Hippocampal formation (tissue), 2 donors: ENCODE measurements at regions not wholly inside any gene's neighbourhood (a gene's known extent, or its start where the extent isn't known, plus 50 kb on each side); places are given as distances from the start of the nearest gene placed in this dataset.

ENCODE experiments used
- DNase-seq, 2 donors: peaks; one replicate each; lab custom pipeline; 2025; lab: John Stamatoyannopoulos, UW

DNA sequence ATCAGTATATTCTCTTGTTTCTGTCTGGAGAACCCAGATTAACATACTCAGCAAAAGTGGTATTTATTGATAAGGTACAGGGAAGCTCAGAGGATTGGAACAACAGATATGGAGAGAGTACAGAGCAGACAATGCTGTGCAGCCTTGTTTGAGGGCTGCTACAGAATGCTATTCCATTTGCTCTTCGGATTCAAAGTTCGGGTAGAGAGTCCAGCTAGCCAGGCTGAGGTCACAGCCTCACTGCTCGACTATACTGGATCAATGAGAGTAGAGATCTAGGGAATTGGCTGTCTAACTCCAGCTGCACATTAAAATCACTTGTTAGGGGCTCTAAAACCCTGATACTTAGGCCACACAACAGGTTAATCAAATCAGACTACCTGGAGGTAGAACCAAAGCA lies 200.1 kb upstream of the BTBD3 start:
- no peak for DNase-seq

DNA sequence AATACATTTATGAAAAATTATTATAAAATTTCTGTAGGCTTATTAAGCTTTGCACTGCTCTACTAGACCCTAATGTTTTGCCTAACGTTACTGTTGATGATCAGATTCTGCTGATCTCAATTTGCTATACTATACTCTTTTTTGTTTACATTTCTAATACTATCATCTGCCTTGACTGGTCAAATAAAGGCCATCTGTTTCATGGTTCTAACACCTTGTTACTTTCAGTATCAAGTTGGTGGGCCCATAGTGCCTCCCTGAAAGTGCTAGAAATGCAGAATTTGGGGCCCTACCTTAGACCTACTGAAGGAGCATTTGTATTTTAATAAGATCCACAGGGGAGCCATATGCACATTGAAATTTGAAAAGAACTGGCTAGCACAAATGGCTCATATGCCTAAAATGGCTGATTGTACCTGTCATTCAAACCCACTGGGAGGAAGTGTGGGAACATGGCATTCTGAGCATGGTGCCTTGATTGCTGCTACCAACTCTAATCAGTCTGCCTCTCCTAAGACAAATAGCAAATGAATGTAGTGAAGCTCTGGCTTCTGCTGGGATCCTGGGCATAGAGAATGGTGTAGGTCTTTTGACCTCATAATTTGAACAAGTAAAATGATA lies 199.1 kb upstream of the BTBD3 start:
- no peak for DNase-seq

DNA sequence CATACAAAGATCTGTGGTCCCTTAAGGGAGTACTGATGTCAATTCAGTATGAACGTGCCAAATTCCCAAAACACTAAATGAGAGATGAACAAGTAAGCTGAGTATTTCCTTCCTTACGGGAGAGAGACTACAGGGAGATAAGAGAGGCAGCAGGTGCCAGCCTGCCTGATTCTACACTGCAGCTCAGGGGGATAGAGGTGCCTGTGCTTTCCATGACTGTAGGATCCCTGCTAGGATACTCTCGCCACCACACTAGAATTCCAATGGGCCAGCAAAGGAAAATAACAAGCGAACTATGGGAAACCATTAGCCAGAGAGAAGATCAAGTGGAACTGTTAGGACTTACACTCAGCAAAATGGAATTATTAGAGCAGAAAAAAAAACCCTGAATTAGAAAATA lies 198.5 kb upstream of the BTBD3 start:
- DNase-seq = no peak

DNA sequence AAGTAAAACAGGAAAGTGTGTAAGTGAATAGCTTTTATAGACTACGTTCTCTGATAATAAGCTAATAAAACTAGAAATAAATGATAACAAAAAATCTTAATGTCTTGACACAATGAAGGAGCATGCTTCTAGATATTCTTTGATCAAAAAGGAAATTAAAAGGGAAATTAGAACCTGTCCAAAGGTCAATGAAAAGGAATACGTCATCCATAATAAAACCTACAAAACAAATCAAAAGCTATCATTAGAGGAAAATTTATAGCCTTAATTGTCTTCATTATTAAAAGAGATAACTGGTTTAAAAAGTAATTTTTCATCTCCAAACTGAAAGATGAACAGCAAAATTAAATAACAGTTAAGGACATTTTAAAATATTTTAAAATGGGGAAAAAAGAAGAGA lies 196.3 kb upstream of the BTBD3 start:
- DNase-seq = no peak

DNA sequence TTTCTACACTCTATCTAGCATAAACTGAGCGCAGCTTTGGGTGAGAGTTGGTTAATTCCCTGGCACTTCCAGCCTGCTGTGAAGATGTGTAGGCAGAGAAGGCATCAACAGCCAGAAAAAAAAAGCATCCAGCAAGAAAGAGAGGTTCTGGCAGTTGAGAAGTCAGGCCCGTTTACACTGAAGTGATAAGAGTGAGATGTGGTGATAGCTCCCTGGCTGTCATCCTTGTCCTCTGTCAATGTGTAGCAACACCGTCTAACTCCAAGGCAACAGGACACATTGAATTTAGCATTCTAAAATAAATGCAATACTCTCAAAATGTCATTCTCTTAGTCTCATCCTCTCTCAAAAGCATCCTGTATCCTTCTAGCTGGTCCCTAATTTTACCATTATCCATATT lies 193.6 kb upstream of the BTBD3 start:
- no peak for DNase-seq

DNA sequence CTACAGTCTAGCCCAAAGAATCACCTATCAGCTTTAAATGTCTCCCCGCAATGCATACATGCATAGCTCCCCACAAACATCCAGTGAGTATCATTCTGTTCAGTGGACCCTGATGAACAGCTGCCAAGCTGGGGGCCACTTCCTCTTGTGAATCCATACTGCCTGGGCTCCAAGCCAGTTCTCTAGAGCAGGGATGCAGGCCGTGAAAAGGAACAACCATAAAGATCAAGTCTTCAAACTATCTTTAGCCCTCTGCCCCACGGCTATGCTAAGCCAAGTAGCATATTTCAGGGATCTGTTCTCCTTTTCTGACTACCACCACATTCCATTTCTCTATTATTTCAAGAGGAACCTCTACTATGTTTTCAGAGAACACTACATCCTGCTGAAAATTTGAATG lies 191.7 kb upstream of the BTBD3 start:
- DNase-seq = no peak

DNA sequence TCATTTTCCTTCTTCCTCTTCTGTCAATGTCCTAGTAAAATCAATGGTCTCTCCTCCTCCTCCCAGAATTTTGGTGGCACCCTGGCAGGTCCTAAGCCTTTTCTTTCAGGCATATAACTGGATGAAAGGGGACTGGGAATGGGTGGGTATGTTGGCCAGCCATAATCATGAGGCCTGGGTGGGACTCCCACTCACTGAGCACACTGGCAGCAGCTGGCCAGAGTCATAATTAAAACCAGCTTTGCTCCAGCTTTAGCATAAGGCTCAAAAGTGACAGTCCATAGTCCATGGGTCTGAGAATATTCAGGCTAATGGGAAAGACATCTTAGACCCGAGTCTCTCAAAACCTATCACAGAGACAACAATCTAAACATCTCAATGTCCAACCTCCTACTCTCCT lies 190.0 kb upstream of the BTBD3 start:
- DNase-seq = no peak

DNA sequence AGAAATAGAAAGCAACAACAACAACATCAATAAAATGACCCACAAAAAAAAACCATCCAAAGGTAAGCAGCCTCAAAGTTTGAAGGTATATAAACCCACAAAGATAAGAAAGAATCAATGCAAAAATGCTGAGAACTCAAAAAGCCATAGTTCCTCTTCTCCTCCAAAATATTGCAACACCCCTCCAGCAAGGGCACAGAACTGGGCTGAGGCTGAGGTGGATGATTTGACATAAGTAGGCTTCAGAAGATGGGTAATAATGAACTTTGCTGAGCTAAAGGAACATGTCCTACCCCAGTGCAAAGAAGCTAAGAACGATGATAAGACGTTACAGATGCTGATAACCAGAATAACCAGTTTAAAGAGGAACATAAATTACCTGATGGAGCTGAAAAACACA lies 188.8 kb upstream of the BTBD3 start:
- no peak for DNase-seq

DNA sequence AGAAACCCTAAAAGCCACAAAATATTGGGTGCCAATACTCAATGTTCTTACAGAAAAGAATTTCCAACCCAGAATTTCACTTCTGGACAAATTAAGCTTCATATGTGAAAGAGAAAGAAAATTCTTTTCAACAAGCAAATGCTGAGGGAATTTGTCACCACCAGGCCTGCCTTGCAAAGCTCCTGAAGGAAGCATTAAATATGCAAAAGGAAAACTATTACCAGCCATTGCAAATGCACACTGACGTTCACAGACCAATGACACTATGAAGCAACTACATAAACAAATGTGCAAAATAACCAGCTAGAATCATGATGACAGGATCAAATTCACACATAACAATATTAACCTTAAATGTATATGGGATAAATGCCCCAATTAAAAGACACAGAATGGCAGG lies 187.9 kb upstream of the BTBD3 start:
- DNase-seq = no peak

DNA sequence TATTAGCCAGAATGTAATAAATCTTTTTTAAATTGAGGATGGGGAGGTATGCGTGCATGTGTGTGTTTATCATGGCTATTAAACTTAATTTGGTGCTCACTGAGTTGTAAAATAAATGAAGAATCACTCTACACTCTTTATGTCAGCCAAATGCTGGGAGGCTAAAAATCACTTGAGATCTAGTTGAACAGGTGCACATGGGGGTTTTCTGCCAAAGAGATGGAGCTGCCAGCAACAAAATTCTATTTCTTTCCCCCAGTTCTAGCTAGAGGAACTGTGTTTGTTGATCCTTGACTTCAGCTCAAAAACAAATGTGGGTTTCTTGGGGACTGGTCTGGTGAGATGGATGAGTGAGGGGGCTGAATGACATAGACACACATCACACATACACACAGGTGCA lies 183.3 kb upstream of the BTBD3 start:
- no peak for DNase-seq

DNA sequence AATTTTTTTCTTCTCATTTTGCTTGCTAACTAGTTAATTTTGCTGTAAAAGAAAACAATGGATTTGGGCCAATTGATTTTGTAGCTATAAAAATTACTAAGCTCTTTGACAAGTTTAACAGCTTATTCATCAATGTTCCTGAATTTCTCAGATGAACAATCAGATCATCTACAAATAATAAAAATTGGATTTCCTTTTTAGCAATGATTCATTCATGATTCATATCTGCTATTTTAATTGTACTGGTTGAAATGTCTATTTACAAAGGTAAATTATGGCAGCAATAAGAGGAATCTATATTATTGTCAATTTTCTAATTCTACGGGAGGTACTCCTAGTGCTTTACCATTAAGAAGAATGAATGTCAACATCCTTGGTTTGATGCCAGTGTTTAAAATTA lies 178.8 kb upstream of the BTBD3 start:
- DNase-seq = no peak

DNA sequence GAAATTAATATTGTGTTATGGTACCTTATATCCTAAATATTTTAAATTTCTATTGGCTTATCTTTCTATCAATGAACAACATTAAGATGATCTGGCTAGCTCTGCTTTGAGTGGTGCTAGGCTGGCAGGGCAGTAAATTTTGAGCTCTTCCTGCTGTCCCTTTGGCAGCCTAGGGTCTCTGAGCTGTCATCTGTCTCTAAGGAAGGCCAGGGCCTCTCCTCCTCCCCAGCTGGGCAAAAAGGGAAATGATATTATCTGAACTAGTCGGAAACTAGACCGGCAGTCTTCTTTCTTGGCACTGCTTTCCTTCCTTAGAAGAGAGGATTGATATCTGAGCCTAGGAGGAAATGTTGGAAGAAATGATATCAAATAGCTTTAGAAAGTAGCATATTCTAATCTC lies 176.7 kb upstream of the BTBD3 start:
- DNase-seq = no peak

DNA sequence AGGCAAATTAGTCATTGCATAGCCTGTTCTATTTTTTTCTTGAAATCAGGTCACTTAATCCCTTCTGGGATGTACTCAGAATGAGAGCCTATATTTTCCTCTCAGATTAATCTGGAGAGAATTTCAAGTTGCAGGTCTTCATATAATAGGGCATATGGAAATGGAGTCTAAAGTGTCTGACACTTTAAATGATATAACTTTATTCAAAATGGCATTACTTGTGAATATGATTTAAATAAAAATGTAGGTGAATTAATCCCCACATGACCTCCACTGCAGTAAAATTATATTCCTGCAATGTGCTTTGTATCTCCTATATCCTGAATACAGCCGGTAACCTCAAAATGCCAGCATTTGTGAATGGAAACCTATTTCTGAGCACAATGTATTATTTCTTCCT lies 172.5 kb upstream of the BTBD3 start:
- no peak for DNase-seq

DNA sequence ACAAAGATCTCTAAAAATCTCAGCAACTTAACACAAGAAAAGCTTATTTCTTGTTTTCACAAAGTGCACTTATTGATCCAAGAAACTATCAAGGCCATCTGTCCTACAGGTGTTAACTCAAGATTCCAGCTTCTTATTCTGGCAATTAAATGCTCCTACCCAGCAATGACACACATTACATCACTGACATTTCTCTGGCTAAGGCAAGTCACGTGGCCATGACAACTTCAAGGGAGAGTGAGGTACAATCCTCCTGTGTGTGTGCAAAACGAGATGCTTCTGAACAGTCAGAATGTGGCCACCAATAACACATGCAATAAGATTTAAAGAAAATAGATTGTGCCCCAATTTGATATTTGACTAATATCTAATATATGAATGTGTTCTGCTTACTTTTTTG lies 169.3 kb upstream of the BTBD3 start:
- no peak for DNase-seq

DNA sequence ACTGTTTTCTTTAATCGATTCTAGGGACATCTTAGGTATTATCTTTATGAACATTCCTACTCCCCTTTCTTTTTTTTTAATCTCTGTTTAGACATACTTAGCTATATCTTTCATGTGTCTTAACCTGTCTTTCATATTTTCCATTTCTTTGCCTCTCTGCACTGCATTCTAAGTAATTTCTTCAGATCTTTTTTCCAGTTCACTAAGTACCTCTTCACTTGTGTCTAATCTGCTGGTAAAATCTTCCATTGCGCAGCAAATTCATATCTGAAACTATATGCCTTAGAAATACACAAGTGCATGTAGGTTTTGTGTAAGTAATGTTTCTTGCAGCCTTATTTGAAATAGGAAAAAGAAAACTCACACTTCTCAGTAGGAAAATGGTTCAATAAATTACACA lies 165.4 kb upstream of the BTBD3 start:
- DNase-seq = no peak

DNA sequence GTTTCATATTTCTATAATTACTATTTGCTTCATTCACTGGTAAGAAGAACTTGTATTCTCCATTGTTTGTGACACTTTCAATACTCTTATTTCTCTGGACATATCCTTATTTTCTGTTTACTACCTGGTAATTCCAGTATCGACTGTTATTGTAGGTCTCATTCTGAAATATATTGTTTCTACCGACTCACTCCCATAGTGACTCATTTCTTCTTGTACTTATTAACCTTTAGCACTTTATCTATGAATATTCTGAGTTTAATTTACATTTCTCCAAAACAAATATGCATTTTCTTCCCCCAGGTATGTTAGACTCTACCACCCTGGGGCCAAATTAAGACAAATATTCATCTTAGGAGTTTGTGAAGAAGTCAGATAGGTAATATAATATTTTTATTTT lies 164.5 kb upstream of the BTBD3 start:
- DNase-seq = no peak

DNA sequence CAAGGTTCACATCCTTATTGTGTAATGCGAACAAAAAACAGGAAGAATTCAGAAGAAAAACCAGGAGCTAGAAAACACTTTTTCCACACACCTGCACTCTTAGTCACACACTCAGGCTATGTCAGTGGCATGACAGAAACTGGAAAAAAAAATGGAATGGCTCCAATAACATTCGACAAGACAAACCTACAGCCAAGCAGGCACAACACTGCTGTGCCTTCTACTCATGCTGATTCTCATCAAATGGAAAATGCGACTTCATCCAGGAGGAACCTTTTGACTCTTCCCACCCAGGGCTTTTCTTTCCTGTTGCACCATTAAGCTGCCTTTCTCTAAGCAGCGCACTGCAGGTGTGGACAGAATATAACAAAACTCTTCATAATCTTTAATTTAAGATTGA lies 163.2 kb upstream of the BTBD3 start:
- DNase-seq = no peak

DNA sequence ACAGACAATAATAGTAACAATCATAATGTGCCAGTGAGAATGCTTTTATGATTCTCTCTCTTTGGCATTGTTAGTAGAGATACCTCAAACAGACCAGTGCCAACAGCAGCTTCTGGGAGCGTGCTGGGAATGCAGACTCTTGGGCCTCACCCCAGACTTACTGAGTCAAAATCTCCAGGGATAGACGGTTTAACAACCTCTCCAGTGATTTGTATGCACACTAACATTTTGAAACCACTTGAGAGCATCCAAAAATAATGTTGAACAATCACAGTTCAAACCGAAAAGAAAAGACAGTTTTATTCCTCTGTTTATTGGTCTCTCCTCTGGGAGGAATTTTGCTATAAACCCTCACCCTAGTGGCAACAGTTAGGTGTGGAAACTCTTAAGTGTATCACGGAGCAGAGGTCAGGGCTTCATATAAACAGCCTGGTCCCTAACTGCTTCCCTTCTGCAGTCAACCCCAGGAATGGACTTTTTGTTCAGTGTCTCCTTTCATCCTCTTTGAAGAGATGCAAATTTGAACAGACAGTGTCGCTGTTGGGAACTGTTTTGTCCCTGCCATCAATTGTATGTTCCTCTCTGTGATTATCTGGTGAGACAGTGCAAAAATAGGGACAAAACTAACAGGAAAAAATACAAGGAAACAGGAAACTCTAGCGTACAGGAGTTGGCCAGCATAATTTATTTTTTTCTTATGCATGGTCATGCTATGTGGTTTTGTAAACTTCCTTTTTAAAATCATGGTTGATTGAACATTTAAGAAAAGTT lies 162.4 kb upstream of the BTBD3 start:
- DNase-seq = peak in 1 of 2 donors; percentile 81

DNA sequence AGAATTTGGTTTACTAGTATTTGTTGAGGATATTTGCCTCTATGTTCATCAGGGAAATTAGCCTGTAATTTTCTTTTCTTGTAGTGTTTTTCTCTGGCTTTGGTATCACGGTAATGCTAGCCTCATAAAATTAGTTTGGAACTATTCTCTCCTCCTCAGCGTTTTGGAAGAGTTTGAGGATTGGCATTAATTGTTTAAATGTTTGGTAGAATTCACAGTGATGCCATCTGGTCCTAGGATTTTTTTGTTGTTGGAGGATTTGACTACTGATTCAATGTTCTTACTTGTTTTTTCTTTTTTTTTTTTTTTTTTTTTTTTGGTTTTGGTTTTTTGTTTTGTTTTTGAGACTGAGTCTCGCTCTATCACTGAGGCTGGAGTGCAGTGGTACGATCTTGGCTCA lies 156.2 kb upstream of the BTBD3 start:
- DNase-seq = no peak

DNA sequence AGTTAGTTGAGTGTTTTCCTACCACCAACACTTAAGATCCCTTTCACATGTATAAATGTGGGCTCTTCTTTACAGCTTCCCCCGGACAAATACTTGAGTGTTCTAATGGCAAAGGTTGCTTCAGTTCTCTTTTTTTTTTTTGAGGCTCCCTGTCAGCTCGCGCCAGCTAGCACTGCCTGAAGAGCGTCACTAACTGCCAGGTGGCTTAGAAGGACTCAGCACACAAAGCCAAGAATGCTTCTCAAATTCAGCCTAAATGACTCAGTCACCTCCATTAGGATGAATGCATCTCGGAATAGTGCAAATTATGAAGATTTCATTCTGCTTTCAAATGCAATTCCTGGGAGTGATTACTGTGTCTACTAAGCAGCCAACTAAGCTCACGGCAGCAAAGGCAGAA lies 150.7 kb upstream of the BTBD3 start:
- no peak for DNase-seq

DNA sequence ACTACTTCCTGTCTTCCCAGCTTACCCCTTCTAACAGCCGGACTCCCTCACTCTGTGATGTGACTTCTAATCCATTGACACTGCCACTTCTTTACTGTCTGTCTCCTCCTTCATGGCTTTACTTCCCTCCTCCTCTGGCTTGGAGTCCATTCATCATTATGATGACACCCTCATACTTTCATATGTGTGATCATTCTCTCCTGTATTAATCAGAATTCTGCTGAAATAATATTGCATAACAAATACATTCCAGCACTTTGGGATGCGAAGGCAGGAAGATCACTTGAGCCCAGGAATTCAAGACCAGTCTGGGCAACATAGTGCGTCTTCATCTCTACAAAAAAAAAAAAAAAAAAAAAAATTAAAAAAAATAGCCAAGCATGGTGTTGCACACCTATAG lies 147.9 kb upstream of the BTBD3 start:
- DNase-seq = no peak

DNA sequence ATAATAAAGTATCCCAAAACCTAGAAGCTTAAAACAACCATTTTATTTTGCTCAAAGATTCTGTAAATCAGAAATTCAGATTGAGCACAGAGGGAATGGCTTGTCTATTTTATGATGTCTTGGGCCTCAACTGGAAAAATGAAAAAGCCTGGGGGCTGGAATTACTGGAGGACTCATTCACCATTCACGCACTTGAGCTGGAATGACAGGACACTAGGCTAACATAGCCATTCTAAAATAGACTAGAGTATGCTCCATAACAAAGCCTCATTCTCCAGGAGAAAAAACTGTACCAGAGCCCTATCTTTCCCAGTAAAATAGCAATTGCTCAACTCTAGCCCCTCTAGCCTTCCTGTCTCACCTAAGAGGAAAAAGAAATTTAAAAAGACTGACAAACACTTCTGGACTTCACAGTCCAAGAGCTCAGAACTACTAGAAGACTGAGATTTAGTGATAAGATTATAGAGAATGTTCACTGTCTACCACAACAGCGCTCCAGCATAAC lies 145.4 kb upstream of the BTBD3 start:
- DNase-seq = no peak

DNA sequence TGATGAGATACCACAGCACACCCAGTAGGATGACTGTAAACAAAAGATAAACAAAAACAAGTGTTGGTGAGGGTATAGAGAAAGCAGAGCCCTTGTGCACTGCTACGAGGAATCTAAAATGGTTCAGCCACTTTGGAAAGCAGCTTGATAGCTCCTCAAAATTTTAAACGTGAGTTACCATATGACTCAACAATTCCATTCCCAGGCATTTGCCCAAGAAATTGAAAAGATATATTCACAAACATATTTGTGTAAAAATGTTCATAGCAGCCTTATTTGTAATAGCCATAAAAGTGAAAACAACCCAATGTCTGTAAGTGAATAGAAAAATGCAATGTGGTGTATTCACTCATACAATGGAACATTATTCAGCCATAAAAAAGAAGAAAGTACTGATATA lies 141.0 kb upstream of the BTBD3 start:
- DNase-seq = no peak
